Activated B cell treated with CpG ODN at 0.5 μM for 24 hours (primary cell): ENCODE measurements at regions not wholly inside any gene's neighbourhood (a gene's known extent, or its start where the extent isn't known, plus 50 kb on each side); places are given as distances from the start of the nearest gene placed in this dataset.
A peak's percentile ranks its signal among the peaks of the same experiment; 100 is the strongest.

ENCODE experiments used
- ATAC-seq: fragments of 200-7000 bp; cut with Tn5 transposase; one replicate; pipeline ENCODE4 v1.10.0; 2021; ENCODE audit warnings: low read depth, mild to moderate bottlenecking, moderate library complexity
- CTCF ChIA-PET: fragments of 350-600 bp; sonication (Branson Sonifier 250); formaldehyde crosslinking; loops from one replicate; lab custom pipeline; 2021; ENCODE audit warnings: antibody characterized with exemption; lab: Charles Lee
- POLR2A ChIA-PET: fragments of 350-600 bp; sonication (Branson Sonifier 250); formaldehyde crosslinking; loops from one replicate; lab custom pipeline; 2021; ENCODE audit warnings: antibody characterized with exemption; lab: Charles Lee
- DNase-seq: peaks from one replicate; pipeline ENCODE4 v3.0.0; 2022
- H3K27ac Mint-ChIP-seq: one replicate; pipeline ENCODE4 v1.8.0; 2020; ENCODE audit warnings: mixed read lengths
- H3K27me3 Mint-ChIP-seq: one replicate; pipeline ENCODE4 v1.8.0; 2021; ENCODE audit warnings: mixed read lengths
- H3K36me3 Mint-ChIP-seq: one replicate; pipeline ENCODE4 v1.8.0; 2021; ENCODE audit warnings: low read depth, mixed read lengths
- H3K4me1 Mint-ChIP-seq: one replicate; pipeline ENCODE4 v1.8.0; 2021; ENCODE audit warnings: mixed read lengths
- H3K4me3 Mint-ChIP-seq: one replicate; pipeline ENCODE4 v1.8.0; 2020; ENCODE audit warnings: mild to moderate bottlenecking, mixed read lengths
- H3K9me3 Mint-ChIP-seq: one replicate; pipeline ENCODE4 v1.8.0; 2020; ENCODE audit warnings: mixed read lengths
- intact Hi-C: fragments of 100-400 bp; cut with micrococcal nuclease; formaldehyde crosslinking; loops from one replicate; pipeline ENCODE4 v1.15.1; 2024
- TF ChIP-seq, protein P1 (sequence below): fragments of 200-600 bp; IDR thresholded peaks from one replicate; pipeline ENCODE4 v1.8.0; 2022; ENCODE audit warnings: antibody characterized with exemption, mild to moderate bottlenecking

DNA sequence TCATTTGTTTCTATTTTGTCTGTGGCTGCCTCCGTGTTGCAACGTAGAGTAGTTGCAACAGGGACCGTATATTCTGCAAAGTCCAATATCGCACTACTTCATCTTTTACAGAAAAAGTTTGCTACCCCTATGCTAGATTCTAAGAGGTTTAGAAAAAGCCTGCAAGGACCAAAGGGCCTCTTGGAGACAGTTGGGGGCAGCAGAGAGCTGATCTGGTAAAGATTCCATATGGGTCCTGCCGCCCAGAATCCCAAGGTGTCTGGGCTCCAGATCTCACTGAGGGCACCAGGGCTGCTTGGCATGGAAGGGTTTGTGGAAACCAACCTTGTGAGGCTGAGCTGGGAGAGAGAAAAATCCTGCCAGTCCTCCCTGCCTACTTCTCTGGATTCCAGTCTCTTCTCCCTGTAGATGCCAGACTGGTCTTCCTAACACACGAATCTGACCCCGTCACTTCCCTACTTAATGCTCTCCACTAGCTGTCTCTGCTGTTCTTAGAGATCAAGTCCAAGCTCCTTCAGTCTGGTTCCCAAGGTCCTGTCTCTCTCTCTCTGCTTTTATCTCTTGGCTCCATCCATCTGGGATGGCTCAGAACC lies 74.6 kb downstream of the GLRX5 start:
- ATAC-seq (peak; percentile 34), DNase-seq (no peak)
- POLR2A ChIA-PET, result no interaction called here
- TF ChIP-seq, protein P1, sequence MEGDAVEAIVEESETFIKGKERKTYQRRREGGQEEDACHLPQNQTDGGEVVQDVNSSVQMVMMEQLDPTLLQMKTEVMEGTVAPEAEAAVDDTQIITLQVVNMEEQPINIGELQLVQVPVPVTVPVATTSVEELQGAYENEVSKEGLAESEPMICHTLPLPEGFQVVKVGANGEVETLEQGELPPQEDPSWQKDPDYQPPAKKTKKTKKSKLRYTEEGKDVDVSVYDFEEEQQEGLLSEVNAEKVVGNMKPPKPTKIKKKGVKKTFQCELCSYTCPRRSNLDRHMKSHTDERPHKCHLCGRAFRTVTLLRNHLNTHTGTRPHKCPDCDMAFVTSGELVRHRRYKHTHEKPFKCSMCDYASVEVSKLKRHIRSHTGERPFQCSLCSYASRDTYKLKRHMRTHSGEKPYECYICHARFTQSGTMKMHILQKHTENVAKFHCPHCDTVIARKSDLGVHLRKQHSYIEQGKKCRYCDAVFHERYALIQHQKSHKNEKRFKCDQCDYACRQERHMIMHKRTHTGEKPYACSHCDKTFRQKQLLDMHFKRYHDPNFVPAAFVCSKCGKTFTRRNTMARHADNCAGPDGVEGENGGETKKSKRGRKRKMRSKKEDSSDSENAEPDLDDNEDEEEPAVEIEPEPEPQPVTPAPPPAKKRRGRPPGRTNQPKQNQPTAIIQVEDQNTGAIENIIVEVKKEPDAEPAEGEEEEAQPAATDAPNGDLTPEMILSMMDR, result no peak
- Mint-ChIP-seq H3K4me3 (no peak overlapping the region), H3K27me3 (peaks cover 32% of the 10 kb centered on the region), H3K4me1 (peaks cover 24% of the 10 kb centered on the region), H3K9me3 (no peaks in the 10 kb centered on the region), H3K36me3 (no peaks in the 10 kb centered on the region), H3K27ac (no peak overlapping the region)
- intact Hi-C loops, result loop anchor here (1.0 kb wide), 4 partner anchors 48 to 385 kb away; partner anchors contain the start of gene TCL1A
- CTCF ChIA-PET, result interaction anchor here (1.2 to 4.5 kb wide), 3 partner anchors 164 to 385 kb away, joined by 4 to 24 read pairs (median 10); no protein-coding TSS in a partner anchor

DNA sequence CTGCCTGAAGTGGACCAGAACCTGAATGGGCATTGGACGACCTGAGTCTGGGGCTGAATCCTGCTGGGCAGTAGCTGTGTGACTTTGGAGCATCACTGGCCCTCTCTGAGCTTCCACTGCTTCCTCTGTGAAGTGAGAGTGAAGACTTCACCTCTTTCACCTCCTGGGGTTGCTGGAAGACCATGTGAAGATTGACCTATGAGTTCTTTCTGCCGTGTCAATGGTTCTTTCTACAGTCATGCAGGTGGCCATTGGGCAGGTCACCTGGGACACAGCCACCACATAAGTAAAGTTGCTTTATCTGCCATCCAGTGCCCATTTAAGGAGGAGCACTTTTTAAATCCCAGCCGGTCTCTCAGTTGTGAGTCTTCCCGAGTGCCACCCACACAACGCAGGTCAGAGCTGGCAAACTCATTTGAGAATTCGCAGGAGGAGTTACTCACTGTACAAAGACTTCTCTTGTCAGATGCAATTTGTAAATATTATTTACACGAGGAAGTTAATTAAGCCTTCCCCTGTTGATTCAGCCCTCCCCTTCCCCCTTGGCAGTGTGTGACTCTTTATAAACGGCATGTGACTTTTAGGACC lies 74.8 kb upstream of the TCL1B start:
- Mint-ChIP-seq H3K36me3 (no peaks in the 10 kb centered on the region), H3K9me3 (no peaks in the 10 kb centered on the region), H3K4me1 (peaks cover 32% of the 10 kb centered on the region), H3K27me3 (peaks cover 28% of the 10 kb centered on the region), H3K4me3 (no peak overlapping the region), H3K27ac (peak overlapping the region; percentile 10)
- ATAC-seq (peak; percentile 7), DNase-seq (no peak)
- ChIA-PET CTCF (interaction anchor here (0.8 to 4.5 kb wide), 10 partner anchors 43 to 383 kb away, joined by 3 to 24 read pairs (median 3); no protein-coding TSS in a partner anchor), POLR2A (interaction anchor here (0.7 to 1.1 kb wide), 5 partner anchors 52 to 114 kb away, joined by 3 to 4 read pairs (median 3); partner anchors contain the start of gene TCL1A)
- TF ChIP-seq, protein P1, result no peak
- intact Hi-C loops, result loop anchor here (5.0 kb wide), 2 partner anchors 71 to 116 kb away; no protein-coding TSS in a partner anchor

DNA sequence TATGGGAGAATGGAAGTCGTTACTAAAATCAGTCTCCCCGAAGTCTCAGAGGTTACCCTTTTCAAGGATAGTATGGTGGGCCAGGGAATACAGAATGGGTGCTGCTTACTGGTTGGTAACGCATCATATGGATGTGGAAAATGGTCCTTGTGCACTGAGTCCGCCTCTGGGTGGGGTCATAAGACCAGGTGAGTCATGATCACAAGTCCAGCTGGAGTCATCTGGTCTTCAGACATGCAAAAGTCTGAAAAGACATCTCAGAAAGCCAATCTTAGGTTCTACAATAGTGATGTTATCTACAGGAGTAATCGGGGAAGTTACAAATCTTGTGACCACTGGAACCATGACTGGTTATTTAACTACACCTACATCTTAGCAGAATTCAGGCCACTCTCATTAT lies 71.9 kb upstream of the TCL1B start:
- H3K36me3 Mint-ChIP-seq, result no peaks in the 10 kb centered on the region
- ATAC-seq (peak; percentile 31), DNase-seq (no peak)
- POLR2A ChIA-PET, result no interaction called here
- no peak overlapping the region for H3K4me3 Mint-ChIP-seq
- CTCF ChIA-PET, result interaction anchor here (1.0 to 3.4 kb wide), 3 partner anchors 69 to 160 kb away, joined by 3 to 23 read pairs (median 10); no protein-coding TSS in a partner anchor
- no peak overlapping the region for H3K27ac Mint-ChIP-seq
- H3K27me3 Mint-ChIP-seq, result peaks cover 15% of the 10 kb centered on the region
- H3K9me3 Mint-ChIP-seq, result no peaks in the 10 kb centered on the region
- TF ChIP-seq, protein P1, result no peak
- H3K4me1 Mint-ChIP-seq, result peaks cover 32% of the 10 kb centered on the region
- intact Hi-C loops, result loop anchor here (5.0 kb wide), 2 partner anchors 68 to 113 kb away; no protein-coding TSS in a partner anchor

DNA sequence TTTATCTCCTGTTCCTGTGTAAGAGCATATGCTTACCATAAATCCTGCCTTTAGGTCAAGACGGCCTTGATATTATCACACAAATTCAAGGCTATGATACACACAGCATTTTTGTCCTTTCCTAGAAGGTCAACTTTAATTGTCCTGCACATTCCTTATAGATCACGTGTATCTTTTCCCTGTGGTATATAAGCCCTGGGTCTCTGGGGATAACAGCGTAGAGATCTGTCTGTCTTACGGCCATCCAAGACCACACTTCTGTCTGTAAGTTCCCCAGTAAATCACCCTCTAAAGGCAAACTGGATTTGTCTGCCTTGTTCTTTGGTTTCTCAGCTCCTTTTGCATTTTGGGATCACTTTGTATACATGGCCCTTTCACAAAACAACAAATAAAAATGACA lies 69.5 kb upstream of the TCL1B start:
- H3K27me3 Mint-ChIP-seq, result peaks cover 9% of the 10 kb centered on the region
- DNase-seq, result no peak
- H3K4me3 Mint-ChIP-seq, result no peak overlapping the region
- no peak overlapping the region for H3K27ac Mint-ChIP-seq
- POLR2A ChIA-PET, result no interaction called here
- no peak for ATAC-seq
- no peaks in the 10 kb centered on the region for H3K36me3 Mint-ChIP-seq
- TF ChIP-seq, protein P1, result no peak
- H3K4me1 Mint-ChIP-seq, result peaks cover 23% of the 10 kb centered on the region
- intact Hi-C loops, result no loop called here
- no peaks in the 10 kb centered on the region for H3K9me3 Mint-ChIP-seq
- CTCF ChIA-PET, result interaction anchor here (1.6 kb wide), 1 partner anchor 157 kb away, joined by 3 read pairs; no protein-coding TSS in a partner anchor

DNA sequence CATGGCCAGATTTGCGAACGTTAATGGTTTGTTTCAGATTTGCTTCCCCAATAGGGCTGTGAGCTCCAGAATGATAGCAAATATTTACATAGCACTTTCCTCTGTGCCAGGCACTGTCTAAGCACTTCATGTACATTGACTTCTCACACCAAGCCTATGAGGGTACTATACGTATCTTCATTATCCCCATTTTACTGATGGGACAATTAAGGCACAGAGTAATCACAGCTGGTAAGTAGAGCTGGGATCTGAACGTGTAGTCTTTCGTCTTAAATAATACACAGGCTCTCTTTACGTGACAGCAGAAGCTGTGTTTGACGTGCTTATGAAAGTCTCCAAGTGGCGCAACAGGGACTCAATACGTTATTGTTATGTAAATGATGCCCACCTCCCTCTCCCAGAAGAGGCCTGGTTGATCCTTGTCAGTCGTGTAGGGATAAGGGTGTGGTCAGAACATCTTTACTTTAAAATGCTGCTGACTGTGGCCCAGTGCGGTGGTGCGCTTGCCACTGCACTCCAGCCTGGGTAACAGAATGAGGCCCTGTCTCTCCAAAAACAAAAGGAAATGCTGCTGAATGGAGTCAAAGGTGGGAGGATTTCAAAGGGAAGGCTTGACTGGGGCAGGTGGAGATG lies 66.3 kb upstream of the TCL1B start:
- Mint-ChIP-seq H3K4me1 (peaks cover 12% of the 10 kb centered on the region), H3K9me3 (peaks cover 6% of the 10 kb centered on the region), H3K27ac (no peak overlapping the region), H3K4me3 (no peak overlapping the region), H3K36me3 (no peaks in the 10 kb centered on the region), H3K27me3 (peaks cover 3% of the 10 kb centered on the region)
- no peak for ATAC-seq
- ChIA-PET POLR2A (no interaction called here), CTCF (no interaction called here)
- TF ChIP-seq, protein P1, result no peak
- no peak for DNase-seq
- intact Hi-C loops, result no loop called here
